ENCODE measurements at regions not wholly inside any gene's neighbourhood (a gene's known extent, or its start where the extent isn't known, plus 50 kb on each side); places are given as distances from the start of the nearest gene placed in this dataset.

DNA sequence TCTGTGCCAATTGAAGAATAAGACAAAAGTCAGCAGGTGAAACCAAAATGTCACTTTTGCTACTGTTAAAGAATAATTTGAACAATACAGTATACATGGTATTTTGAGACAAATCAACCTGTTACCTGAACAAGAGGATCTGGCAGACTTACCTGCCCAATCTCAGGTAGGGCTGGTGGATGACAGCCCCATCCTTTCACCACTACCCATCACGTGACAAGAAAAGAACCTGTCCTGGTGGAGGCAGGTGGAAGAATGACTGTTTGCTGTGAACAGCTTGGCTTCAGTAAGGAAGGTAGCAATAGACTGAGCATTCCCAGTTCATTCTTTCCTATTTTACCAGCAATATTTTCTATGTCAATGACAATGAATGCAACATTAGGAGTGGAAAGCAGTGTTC, 349.6 kb downstream of the GPATCH2 start:
- in situ Hi-C loops (cut with MboI; ENCODE audit: low sequenced_read_pairs in 4 of 4) = no loop called here
- no peak overlapping the region for H3K4me3 ChIP-seq
- no peak for ATAC-seq

DNA sequence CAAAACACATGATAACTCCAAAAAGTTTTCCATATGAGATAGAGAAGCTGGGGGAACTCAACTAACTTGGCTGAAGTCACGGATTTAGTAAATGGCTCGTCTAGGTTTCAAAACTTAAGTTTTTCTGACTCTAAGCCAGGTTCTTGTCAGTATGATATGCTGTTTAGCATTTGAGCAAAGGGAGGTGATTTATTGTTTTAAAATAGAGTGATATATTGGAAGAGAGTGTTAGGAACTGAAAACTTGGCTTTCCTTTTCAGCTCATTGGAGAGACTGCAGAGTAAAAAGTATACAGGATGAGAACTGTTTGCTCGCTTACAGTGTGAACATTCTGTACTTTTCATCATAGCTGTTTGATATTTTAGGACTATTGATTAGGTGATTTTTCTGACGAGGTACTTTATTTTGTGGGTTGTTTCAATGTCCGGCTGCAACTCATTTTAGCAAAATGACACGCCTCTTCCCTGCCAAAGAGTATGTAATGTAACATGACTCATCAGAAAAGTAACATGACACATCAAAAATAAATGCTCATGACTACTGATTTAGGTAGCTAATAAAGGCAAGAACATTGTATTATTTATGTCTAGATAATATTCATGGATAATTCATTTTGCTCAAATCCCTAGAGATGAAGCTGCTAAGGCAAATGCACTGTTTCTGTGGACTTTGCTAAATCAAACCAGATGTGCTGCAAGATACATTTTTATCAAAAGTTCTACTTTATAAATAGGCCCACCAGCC, 355.1 kb downstream of the GPATCH2 start:
- H3K4me3 ChIP-seq = no peak overlapping the region
- H3K27ac ChIP-seq = no peak overlapping the region
- ATAC-seq = no peak
- H3K36me3 ChIP-seq = no peaks in the 10 kb centered on the region
- DNase-seq = no peak
- H3K9me3 ChIP-seq = no peaks in the 10 kb centered on the region
- peaks cover 0 to 8% of the 10 kb centered on the region in 2 donors for H3K4me1 ChIP-seq
- TF ChIP-seq, protein P1, sequence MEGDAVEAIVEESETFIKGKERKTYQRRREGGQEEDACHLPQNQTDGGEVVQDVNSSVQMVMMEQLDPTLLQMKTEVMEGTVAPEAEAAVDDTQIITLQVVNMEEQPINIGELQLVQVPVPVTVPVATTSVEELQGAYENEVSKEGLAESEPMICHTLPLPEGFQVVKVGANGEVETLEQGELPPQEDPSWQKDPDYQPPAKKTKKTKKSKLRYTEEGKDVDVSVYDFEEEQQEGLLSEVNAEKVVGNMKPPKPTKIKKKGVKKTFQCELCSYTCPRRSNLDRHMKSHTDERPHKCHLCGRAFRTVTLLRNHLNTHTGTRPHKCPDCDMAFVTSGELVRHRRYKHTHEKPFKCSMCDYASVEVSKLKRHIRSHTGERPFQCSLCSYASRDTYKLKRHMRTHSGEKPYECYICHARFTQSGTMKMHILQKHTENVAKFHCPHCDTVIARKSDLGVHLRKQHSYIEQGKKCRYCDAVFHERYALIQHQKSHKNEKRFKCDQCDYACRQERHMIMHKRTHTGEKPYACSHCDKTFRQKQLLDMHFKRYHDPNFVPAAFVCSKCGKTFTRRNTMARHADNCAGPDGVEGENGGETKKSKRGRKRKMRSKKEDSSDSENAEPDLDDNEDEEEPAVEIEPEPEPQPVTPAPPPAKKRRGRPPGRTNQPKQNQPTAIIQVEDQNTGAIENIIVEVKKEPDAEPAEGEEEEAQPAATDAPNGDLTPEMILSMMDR (IDR thresholded peaks at IDR 0.05 in 4 of 5, conservative IDR thresholded peaks at IDR 0.05 in 1 of 5) = no peak
- no peak for TF ChIP-seq POLR2A (IDR thresholded peaks at IDR 0.05)
- in situ Hi-C loops (cut with MboI; ENCODE audit: low sequenced_read_pairs in 4 of 4) (no loop called here), intact Hi-C loops (cut with DNase I; ENCODE audit: low total_unique reads) (no loop called here)
- H3K27me3 ChIP-seq = no peaks in the 10 kb centered on the region

More for the DNA sequence above, 349.6 kb downstream of the GPATCH2 start:
- Histone ChIP-seq H3K9me3 (no peaks in the 10 kb centered on the region), H3K27me3 (no peaks in the 10 kb centered on the region), H3K27ac (no peak overlapping the region), H3K4me1 (peaks cover 0 to under 1% of the 10 kb centered on the region in 2 donors), H3K36me3 (no peaks in the 10 kb centered on the region)
- intact Hi-C loops (cut with DNase I; ENCODE audit: low total_unique reads) = no loop called here
- DNase-seq = no peak
- TF ChIP-seq, protein P1 (IDR thresholded peaks at IDR 0.05 in 4 of 5, conservative IDR thresholded peaks at IDR 0.05 in 1 of 5) = no peak
- no peak for TF ChIP-seq POLR2A (IDR thresholded peaks at IDR 0.05)

GRCh38 chr1:217274927-217275654, 355.8 kb downstream of the GPATCH2 start:
- intact Hi-C loops (cut with DNase I; ENCODE audit: low total_unique reads) (no loop called here), in situ Hi-C loops (cut with MboI; ENCODE audit: low sequenced_read_pairs in 4 of 4) (no loop called here)
- Histone ChIP-seq H3K27ac (no peak overlapping the region), H3K4me3 (no peak overlapping the region), H3K36me3 (no peaks in the 10 kb centered on the region), H3K4me1 (peaks cover 0 to 8% of the 10 kb centered on the region in 2 donors), H3K27me3 (no peaks in the 10 kb centered on the region), H3K9me3 (no peaks in the 10 kb centered on the region)
- TF ChIP-seq POLR2A (IDR thresholded peaks at IDR 0.05) = no peak
- TF ChIP-seq, protein P1 (IDR thresholded peaks at IDR 0.05 in 4 of 5, conservative IDR thresholded peaks at IDR 0.05 in 1 of 5) = no peak
- DNase-seq (no peak), ATAC-seq (no peak)

GRCh38 chr1:217274416-217274815, 356.5 kb downstream of the GPATCH2 start:
- Histone ChIP-seq H3K4me1 (peaks cover 0 to 8% of the 10 kb centered on the region in 2 donors), H3K27ac (no peak overlapping the region), H3K36me3 (no peaks in the 10 kb centered on the region), H3K27me3 (no peaks in the 10 kb centered on the region), H3K4me3 (no peak overlapping the region), H3K9me3 (no peaks in the 10 kb centered on the region)
- TF ChIP-seq, protein P1 (IDR thresholded peaks at IDR 0.05 in 4 of 5, conservative IDR thresholded peaks at IDR 0.05 in 1 of 5) = no peak
- TF ChIP-seq POLR2A (IDR thresholded peaks at IDR 0.05) = no peak
- no peak for DNase-seq
- no peak for ATAC-seq
- in situ Hi-C loops (cut with MboI; ENCODE audit: low sequenced_read_pairs in 4 of 4) (no loop called here), intact Hi-C loops (cut with DNase I; ENCODE audit: low total_unique reads) (no loop called here)
